Inflammatory macrophage treated with lipopolysaccharide for 1 hour (primary cell): ENCODE measurements at regions not wholly inside any gene's neighbourhood (a gene's known extent, or its start where the extent isn't known, plus 50 kb on each side); places are given as distances from the start of the nearest gene placed in this dataset.

ENCODE experiments used
- DNase-seq, 2 donors: peaks; one replicate each; pipeline ENCODE4 v3.0.0-alpha.2; 2020 to 2022

GRCh38 chr2:51698021-51698420 lies 666.1 kb upstream of the NRXN1 start:
- no peak for DNase-seq

DNA sequence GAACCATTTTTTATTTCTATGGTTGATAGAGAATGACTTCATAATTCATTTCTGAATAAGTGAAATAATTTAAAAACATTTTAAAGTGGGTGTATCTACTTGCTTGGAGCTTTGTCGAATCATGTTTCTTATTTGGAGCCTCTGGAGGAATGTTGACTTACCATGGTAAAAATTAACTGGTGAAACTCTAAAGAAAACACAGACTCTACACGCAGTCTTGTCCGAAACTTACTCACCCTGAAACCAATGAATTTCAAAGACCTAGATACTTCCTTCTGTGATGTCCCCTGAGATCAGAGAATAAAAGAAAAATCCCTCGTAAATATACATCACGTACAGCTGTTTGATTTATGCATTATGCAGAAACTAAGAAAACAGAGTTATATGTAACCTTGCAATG lies 665.2 kb upstream of the NRXN1 start:
- DNase-seq, result no peak

DNA sequence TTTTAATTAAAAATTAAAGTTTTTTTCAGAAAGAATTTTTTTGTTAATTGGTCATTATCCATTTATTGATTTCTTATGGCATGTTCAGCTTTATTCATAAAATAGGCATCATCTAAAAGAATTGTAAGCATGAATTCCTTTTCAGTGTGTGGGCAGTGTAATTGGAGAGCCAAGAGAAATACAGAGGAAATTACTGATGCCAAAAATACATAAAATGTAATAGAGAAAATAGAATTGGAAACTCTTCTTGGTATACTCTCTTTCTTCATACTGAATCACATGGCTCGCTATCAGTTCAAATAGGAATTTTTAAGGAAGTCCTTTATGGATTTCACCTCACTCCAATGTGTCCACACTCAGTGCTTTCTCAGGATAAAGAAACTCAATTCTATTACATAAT lies 663.6 kb upstream of the NRXN1 start:
- no peak for DNase-seq

- no peak for DNase-seq
Measured at GRCh38 chr2:51693640-51694039, 661.7 kb upstream of the NRXN1 start.

- DNase-seq, result no peak
Measured at GRCh38 chr2:51681854-51682253, 649.9 kb upstream of the NRXN1 start.

GRCh38 chr2:51673628-51674027 lies 641.7 kb upstream of the NRXN1 start:
- DNase-seq, result no peak

GRCh38 chr2:51667679-51668078 lies 635.7 kb upstream of the NRXN1 start:
- DNase-seq, result no peak

DNA sequence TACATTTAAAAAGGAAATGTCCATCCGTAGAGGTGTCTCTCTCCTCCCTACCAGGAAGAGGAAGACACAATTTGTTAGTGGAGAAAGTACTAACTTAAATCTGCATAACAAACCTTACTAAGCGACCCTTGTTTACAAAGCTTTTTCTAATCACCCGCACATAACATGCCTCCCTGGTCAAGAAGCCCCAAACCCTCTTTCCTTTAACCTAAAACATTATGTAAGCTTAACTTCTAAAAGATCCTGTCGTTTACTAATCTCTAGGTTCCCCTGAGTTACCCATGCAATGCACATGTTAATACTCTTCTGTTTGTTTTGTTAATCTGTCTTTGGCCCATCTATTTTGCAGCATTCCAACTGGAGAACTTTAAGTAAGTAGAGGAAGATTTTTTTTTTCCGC lies 630.3 kb upstream of the NRXN1 start:
- no peak for DNase-seq

DNA sequence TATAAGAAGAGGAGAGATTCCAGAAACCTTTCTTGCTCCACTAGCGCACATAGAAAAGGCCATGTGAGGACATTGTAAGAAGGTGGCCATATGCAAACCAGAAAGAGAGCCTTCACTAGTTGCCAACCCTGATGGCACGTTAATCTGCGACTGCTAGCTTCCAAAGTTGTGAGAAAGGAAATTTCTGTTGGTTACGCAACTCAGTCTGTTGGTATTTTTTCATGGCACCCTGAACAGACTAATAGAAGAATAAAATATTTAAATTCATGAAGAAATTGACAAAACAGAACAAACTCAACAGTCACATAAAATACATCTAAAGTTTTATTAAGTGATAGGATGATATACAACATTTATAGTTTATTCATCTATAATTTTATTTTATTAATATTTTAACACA lies 625.9 kb upstream of the NRXN1 start:
- no peak for DNase-seq

GRCh38 chr2:51650769-51651168 lies 618.8 kb upstream of the NRXN1 start:
- DNase-seq, result no peak

- no peak for DNase-seq
Measured at GRCh38 chr2:51649366-51649765, 617.4 kb upstream of the NRXN1 start.

- DNase-seq, result no peak
Measured at GRCh38 chr2:51638811-51639210, 606.9 kb upstream of the NRXN1 start.

DNA sequence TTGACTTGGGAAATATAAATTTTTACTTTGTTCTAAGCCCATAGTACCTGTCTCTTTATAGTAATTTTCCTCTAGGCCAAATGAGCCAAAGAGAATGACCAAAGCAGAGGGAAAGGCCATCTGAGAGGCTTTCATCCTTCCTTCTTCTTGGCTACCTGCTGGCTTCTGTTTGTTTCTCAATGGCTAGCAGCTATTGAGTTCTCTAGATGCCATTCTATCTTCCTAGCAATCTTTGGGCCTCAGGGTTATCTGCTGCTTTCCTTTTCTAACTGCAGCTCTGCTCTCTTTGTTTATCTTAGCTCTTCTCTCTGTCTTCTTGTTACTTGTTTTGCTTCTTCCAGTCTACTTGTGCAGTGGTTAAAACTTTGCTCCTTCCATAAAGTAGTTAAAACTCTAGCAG lies 601.1 kb upstream of the NRXN1 start:
- no peak for DNase-seq

DNA sequence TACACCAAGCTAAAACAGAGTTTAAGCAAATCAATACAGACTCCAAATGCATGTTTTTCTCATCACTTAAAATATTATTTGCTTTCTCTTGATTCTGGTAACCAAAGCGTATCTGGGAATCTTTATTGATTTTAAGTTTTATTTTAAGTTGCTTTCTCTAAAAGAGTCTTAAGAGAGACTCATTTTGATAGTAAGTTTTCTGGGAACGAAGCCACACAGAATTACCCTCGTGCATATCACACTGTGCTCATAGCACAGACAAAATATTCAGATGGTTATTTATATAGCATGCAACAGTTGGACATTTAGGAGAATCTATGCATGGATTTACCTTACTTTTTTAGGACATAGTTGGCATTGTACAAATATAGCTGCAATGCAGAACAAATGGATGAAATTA lies 597.5 kb upstream of the NRXN1 start:
- no peak for DNase-seq

DNA sequence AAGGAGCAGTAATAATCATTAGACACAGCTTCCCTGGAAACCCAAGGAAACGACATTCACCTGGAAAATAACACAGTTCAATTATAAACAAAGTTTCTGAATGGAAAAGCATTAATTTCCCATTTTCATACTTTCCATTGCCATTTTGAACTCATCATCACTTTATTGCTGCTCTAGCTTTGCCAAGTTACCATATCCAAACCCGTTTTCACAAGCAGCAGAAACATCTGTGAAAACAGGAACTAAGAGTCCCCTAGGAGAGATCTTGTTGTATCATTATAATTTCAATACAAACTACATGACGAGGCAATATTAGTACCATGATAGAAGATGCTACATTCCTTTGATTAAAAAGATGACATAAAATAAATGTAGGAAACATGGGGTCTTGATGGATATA lies 597.0 kb upstream of the NRXN1 start:
- no peak for DNase-seq

- DNase-seq, result no peak
Measured at GRCh38 chr2:51624995-51625394, 593.1 kb upstream of the NRXN1 start.

- DNase-seq, result no peak
Measured at GRCh38 chr2:51620796-51621195, 588.9 kb upstream of the NRXN1 start.

DNA sequence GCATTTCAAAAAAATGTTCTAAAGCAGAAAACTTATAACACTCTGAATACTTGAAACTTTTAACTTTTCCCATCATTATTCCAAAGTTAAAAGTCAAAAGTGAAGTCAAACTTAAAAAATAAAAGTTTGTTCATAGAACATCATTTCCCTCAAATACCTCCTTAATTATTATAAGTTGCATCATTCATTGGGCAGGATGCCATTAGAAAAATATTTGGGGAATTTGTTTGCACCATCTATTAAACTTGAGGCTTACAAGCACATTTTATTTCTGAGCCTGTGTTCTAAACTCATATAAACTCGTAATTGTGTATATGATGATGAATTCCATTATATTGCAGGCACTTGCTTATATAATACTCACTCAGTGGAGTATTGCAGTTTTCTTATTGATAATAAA lies 588.0 kb upstream of the NRXN1 start:
- DNase-seq, result no peak

DNA sequence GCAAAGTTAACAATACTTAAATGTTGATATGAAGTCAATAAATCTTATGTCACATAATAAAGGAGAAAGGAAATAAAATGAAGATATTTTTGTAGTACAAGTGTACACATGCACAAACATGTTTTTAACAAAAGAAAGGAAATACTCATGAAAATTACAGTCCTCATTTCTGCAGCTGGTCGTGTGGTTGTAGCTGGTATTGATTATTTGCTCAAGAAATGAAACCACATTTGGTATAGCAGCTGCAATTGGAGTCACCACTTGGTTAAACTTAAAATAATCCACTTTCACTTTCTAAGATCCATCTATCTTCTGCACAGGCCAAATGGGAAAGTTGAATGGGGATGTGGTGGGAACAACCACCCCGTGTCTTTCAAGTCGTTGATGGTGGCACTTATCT lies 580.5 kb upstream of the NRXN1 start:
- DNase-seq, result no peak

DNA sequence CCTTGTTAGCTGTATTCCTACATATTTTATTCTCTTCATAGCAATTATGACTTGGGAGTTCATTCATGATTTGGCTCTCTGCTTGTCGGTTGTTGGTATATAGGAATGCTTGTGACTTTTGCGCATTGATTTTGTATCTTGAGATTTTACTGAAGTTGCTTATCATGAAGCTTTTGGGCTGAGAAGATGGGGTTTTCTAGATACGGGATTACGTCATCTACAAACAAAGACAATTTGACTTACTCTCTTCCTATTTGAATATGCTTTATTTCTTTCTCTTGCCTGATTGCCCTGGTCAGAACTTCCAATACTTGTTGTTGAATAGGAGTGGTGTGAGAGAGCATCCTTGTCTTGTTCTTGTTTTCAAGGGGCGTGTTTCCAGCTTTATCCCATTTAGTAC lies 569.8 kb upstream of the NRXN1 start:
- DNase-seq, result no peak

DNA sequence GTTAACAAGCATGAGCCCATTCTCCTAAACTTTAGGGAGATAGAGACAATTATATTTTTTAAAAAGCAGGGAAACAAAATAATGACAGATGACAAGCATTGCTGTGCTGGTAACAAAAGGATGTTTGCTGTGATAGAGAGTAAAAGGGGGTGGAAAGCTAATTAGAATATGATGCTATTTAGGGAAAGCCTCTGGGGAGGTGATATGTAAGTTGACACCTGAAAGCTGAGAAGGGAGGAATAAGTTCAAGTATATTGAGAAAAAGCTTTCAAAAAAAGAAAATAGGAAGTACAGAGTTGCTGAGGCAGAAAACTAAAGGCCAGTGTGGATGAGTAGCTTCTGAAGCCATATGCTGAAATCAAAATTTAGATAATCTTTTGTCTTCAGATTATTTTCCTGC lies 565.2 kb upstream of the NRXN1 start:
- no peak for DNase-seq

DNA sequence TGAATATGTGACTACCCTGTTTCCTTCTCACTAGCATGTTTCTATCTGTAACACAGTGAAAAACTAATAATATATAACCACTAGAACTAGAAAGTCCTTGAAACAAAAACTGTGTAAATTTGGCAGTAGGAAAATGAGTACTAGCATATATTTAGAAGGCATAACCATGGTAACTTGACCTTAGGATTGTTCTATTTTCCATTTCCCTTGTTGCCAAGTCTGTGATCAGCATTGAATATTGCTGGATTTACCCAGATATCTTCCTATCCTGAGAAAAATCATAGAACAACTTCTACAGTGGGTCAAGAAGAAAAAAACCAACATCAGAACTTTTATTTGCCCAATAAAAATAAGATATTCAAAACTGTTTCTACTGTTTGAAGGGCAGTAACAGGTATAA lies 563.9 kb upstream of the NRXN1 start:
- no peak for DNase-seq

DNA sequence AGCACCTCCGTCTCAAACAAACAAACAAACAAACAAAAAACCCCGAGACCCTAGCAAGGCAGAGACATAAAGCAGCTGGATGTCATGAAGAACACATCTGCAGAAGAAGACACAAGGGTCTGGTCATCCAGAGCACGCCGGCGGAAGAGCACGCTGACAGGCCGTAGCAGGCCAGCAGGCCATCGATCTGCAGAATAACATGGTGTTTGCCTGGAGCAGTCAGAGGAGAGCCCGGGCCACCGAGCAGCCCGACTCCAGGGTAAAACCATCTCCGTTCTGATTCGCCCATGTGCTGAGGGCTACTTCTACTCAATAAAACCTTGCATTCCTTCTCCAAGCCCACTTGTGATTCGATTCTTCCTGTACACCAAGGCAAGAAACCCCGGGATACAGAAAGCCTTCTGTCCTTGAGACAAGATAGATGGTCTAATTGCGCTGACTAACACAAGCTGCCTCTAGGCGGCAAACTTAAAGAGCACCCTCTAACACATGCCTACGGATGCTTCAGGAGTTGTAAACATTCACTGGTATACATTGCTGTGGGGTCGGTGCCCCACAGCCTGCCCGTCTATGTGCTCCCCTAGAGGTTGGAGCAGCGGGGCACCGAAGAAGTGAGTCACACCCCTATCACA lies 549.8 kb upstream of the NRXN1 start:
- DNase-seq, result no peak

DNA sequence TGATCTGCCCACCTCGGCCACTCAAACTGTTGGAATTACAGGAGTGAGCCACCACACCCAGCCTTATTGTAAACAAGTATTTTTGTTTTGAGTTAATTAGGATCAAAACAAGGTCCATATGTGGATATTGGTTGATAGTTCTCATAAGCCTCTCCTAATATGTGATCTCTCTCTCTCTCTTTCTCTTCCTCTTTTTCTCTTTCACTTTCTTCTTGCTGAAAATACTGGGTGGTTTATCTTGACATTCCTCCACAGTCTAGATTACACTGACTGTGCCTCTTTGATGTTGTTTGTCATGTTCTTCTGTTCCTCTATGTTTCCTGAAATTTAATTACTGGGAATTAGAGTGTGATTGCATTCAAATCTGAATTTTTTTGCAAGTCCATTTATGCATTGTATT lies 547.5 kb upstream of the NRXN1 start:
- no peak for DNase-seq

DNA sequence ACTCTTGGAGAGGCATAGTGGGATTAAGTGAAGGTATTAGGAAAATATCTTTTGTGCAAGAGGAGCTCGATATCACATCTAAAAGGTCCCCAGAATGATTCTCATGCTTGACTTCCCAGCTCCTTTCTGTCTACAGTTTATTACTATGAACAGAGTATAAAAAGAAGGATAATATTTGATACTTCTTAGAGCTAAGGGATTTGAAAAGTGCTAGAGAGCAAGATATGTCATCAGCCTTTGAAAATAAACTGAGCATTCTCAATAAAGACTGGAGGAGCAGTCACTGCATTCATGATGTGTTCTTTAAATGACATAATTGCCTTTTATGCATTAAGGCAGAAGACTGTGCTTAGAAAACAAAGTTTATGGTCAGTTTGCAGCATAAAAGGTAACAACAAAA lies 543.2 kb upstream of the NRXN1 start:
- DNase-seq, result no peak

- no peak for DNase-seq
Measured at GRCh38 chr2:51559026-51559425, 527.1 kb upstream of the NRXN1 start.
